Cerebellar nuclear complex (tissue), 1 donor: ENCODE measurements at regions not wholly inside any gene's neighbourhood (a gene's known extent, or its start where the extent isn't known, plus 50 kb on each side); places are given as distances from the start of the nearest gene placed in this dataset.
"Not testable (repeated sequence)": the region's sequence is repeated elsewhere in the genome, so short reads cannot be mapped to it uniquely, and the experiment has no call there.

Experiments used
- DNase-seq, 2 experiments: peaks; one replicate each; lab custom pipeline; 2025; lab: John Stamatoyannopoulos, UW

DNA sequence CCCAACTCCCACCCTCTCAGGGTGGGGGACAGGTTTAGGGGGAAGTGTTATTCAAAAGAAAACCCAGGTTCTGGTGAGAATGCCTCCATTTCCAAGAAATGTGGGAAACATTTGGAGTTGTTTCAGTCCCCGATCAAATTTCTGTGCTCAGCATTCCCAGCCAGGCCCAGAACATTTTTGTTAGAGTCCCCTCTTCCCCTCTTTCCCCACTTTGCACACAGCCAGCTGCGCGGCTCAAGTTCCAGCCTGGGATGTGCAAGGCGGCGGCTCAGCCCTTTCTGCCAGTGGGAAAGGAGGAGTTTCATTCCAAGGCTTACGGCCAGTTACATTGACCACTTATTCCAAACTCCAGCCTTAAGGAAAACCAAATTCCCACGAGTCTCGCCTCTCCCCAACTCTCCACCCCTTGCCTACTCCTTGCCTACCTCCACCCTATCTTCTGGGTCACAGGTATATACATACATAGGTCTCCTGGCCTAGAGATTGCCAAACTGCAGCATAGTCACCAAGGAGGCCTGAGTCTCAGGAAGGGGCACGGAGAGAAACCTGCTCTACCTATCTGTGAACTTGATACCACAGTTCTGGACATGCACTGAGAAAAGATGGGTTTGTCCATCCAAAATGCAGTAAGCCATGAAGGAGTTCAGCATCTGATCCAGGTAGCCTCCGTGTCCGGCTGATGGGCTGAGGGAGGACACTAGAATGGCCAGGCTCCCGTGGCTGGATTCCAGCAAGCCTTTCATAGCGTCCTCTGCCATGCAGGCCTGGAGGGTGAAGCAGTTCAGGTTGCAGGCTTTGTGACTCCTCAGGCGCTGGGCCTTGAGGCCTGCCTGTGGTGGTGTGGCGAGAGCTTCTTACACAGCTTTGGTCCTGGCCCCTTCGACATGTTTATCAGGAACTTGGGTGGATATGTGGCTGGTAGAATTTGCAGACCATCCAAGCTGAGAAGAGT lies 154.5 kb downstream of the ZFP36L2 start:
- DNase-seq: no peak

GRCh38 chr2:43070676-43071502 lies 155.5 kb downstream of the ZFP36L2 start:
- no peak for DNase-seq

- DNase-seq: no peak
Observed at GRCh38 chr2:43070030-43070429, 156.4 kb downstream of the ZFP36L2 start.

DNA sequence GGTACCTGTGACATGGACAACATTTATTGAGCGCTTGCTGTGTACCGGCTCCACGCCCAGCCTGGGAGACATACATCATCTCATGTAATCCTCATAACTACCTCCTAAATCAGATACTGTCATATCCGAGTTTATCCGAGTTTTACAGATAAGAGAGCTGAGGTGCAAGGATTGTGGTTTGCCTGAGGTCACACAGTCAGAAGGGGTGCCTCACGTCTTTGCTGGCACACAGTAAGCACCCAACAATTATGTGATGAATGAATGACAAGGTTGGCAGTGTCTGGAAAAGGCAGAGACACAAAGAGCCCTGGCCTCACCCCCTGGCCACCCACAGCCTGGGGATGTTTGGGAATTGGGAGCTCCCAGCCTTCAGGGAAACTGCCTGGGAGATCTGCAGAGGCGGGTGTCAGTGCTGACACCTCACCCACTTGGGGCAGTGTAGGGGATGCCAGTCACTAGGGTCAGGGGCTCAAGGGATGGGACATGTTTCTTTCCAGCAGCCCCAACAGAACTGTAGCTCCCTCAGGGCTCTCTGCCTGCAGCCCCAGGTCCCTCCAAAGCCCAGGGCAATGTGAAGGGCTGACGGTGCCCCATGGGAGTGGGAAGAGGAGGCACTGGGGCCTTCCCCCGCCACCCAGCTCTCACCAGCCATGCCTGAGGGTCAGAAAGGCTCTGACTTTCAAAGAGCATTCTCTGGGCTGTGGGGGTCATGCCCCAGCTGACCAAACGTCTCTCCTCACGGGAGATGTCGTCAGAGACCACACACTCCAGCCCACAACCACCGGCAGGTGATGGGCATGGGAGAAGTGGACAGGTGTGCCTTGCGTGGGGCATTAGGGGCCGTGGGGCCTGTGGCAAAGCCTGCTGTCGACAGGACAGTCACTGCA lies 157.5 kb downstream of the ZFP36L2 start:
- no peak for DNase-seq

GRCh38 chr2:43068041-43068533 lies 158.3 kb downstream of the ZFP36L2 start:
- no peak for DNase-seq

GRCh38 chr2:43067254-43068040 lies 159.0 kb downstream of the ZFP36L2 start:
- no peak for DNase-seq

GRCh38 chr2:43066541-43067253 lies 159.7 kb downstream of the ZFP36L2 start:
- DNase-seq: not testable (repeated sequence)

DNA sequence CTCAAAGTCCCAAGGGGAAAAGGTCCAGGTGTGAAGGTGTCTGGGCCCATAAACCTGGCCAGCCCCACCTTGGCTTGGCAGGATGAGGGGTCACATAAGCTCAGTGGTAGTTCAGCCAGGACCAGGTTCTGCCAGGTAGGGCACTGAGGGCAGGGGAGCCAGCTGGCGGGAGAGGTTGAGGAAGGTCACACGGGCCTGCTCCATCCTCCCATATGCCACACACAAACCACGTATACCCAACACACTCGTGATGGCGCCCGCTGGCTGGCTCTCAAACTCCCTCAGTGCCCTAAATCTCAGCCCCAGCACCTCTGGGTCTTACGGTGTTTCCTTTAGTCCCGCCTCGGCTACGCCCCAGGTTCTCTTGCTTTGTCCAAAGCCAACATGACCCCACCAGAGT lies 160.5 kb downstream of the ZFP36L2 start:
- no peak for DNase-seq

GRCh38 chr2:43065036-43065435 lies 161.4 kb downstream of the ZFP36L2 start:
- DNase-seq: no peak

DNA sequence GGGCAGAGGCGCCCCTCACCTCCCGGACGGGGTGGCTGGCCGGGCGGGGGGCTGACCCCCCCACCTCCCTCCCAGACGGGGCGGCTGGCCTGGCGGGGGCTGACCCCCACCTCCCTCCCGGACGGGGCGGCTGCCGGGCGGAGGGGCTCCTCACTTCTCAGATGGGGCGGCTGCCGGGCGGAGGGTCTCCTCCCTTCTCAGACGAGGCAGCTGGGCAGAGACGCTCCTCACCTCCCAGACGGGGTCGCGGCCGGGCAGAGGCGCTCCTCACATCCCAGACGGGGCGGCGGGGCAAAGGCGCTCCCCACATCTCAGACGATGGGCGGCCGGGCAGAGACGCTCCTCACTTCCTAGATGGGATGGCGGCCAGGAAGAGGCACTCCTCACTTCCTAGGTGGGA lies 163.3 kb downstream of the ZFP36L2 start:
- DNase-seq: not testable (repeated sequence)

GRCh38 chr2:43062058-43062457 lies 164.3 kb downstream of the ZFP36L2 start:
- no peak for DNase-seq

GRCh38 chr2:43060390-43061016 lies 165.9 kb downstream of the ZFP36L2 start:
- DNase-seq: no peak

DNA sequence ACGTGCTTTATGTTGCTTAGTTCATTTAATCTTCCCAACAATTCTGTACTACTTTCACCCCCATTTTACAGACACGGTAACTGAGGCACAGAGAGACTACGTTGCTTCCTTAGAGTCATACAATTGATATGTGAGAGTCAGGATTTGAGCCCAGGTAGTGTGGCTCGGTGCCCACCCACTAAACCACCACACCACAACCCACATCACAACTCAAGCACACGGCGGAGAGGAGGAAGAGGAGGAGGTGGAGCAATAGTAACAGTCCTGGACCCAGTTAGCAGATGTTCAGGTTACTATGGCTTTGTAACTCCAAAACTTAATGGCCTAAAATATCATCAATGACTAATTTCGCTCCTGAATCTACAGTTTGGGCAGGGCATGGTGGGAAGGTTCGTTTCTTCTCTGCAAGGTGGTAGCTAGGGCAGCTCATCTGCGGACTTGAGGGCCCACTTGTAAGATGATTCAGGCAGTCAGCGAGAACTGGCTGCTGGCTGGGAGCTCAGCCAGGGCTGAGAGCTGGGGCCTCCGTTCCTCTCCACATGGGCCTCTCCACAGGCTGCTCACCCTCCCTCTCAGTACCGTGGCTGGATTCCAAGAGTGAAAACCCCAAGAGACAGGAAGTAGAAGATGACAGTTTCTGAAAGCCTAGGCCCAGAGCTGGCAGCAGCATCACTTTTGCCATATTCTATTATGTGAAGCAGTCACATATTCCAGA lies 167.1 kb downstream of the ZFP36L2 start:
- DNase-seq: no peak

DNA sequence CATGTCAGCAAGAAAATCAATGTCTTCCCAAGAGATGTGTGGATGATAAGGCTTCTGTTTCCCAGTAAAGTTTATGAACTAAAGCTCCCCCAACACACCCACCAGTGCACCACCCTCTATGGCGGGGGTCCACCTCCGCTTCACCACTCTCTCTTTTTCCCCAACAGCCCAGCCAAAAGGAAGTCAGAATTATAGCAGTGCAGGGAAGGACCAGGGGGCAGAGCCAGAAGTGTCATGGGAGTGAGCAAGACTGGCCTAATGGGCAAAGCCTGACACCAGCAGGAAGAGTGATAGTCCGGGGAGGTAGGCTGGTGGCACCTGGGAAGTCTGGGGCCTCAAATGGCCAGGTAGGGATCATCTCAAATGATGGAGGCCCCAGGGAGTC lies 167.7 kb downstream of the ZFP36L2 start:
- DNase-seq: no peak

DNA sequence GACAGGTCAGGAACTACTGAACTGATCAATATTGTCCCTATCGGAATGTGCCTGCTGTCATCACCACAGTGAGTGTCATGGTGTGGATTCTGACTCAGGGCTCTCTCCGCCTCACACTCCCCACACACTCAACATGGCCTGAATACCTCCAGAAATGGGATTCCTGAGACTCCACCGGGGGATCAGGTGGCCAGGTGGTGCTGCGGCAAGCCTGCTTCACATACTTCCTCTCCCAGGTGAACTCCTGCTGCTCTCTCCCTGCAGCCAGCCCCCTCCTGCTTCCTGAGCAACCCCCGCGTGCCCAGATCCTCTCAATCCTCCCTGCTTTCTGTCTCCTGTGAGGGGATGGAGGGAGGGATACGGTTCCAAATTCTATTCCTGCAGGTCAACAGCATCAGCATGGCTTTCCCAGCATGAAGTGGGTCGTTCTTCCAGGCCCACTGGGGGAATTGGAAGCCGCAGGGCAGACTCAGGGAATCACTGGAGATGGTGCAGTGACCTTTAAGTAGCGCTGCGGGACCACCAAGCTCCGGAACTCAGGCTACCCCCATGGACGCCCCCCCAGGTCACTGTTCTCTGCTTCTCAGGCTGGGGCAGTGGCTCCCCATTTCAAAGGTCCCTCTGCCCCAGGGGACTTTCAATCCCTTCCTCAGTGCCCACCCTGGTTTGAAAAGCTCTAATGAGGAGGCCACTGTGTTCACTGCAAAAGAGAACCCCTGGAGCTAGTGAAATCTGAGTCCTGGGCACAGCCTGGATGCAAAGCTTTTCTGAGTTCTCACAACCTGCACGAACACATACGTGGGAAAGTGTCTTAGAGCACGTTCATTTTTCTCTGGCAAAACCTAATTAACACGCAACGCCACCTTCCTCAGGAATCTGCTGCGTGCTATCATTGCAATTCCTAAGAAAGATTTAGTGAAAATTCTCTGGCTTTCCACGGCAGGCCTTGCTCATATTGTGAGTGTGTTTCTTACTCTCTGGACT lies 168.4 kb downstream of the ZFP36L2 start:
- DNase-seq: no peak

GRCh38 chr2:43057026-43057741 lies 169.2 kb downstream of the ZFP36L2 start:
- peak in 1 of 2 experiments; percentile 30 for DNase-seq

GRCh38 chr2:43055985-43056384 lies 170.4 kb downstream of the ZFP36L2 start:
- DNase-seq: no peak
